Breast epithelium (tissue), 3 donors: ENCODE measurements at regions not wholly inside any gene's neighbourhood (a gene's known extent, or its start where the extent isn't known, plus 50 kb on each side); places are given as distances from the start of the nearest gene placed in this dataset.
"Not testable (repeated sequence)": the region's sequence is repeated elsewhere in the genome, so short reads cannot be mapped to it uniquely, and the experiment has no call there.

Experiments
- POLR2A ChIP-seq: fragments of 450-650 bp; IDR thresholded peaks from one replicate; pipeline ENCODE4 v1.6.1; 2016; ENCODE audit warnings: antibody characterized with exemption, mild to moderate bottlenecking, moderate library complexity
- TF ChIP-seq, protein P1 (sequence below), 3 donors: fragments of 450-650 bp; IDR thresholded peaks; one replicate each; pipeline ENCODE4 v1.5.1; 2016 to 2017; ENCODE audit warnings: antibody characterized with exemption in 3 of 3, mild to moderate bottlenecking in 3 of 3, moderate library complexity in 3 of 3

DNA sequence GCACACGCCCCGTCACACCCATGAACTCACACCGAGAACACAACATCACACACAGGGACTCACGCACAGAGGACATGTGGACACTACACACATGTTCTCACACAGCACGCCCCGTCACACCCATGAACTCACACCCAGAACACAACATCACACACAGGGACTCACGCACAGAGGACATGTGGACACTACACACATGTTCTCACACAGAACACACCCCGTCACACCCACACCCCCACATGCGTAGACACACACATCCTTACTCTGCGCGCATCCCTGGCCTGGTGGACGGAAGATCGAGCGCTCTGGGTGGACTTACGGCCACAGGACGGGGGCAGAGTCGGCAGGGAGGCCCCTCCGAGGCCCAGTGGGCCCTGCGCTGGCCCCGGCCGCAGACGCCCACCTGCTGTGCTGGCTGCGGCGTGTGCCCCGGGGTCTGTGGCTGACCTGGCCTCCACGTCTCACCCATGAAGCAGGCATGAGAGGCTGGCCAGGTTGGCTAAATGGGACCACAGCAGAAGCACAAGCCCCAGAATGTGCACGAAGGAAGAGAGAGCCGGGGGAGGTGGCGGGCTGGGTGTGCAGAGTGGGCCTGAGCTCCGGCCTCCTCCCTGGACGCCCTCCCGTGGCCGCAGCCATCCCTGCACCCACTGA lies 125.5 kb downstream of the METRNL start:
- TF ChIP-seq POLR2A, result not testable (repeated sequence)
- TF ChIP-seq, protein P1, sequence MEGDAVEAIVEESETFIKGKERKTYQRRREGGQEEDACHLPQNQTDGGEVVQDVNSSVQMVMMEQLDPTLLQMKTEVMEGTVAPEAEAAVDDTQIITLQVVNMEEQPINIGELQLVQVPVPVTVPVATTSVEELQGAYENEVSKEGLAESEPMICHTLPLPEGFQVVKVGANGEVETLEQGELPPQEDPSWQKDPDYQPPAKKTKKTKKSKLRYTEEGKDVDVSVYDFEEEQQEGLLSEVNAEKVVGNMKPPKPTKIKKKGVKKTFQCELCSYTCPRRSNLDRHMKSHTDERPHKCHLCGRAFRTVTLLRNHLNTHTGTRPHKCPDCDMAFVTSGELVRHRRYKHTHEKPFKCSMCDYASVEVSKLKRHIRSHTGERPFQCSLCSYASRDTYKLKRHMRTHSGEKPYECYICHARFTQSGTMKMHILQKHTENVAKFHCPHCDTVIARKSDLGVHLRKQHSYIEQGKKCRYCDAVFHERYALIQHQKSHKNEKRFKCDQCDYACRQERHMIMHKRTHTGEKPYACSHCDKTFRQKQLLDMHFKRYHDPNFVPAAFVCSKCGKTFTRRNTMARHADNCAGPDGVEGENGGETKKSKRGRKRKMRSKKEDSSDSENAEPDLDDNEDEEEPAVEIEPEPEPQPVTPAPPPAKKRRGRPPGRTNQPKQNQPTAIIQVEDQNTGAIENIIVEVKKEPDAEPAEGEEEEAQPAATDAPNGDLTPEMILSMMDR (IDR thresholded peaks at IDR 0.05), result not testable (repeated sequence)
